ENCODE measurements at regions not wholly inside any gene's neighbourhood (a gene's known extent, or its start where the extent isn't known, plus 50 kb on each side); places are given as distances from the start of the nearest gene placed in this dataset.
"Not testable (repeated sequence)": the region's sequence is repeated elsewhere in the genome, so short reads cannot be mapped to it uniquely, and the experiment has no call there.

GRCh38 chr4:87901422-87901992, 68.7 kb downstream of the MEPE start:
- no peak for DNase-seq

GRCh38 chr4:87904639-87905160, 70.8 kb upstream of the SPP1 start:
- no peak for DNase-seq

- no peak for DNase-seq
Measured at GRCh38 chr4:87908336-87908735, 67.2 kb upstream of the SPP1 start.

- peak; percentile 9 for DNase-seq
Measured at GRCh38 chr4:87910795-87911194, 64.7 kb upstream of the SPP1 start.

- DNase-seq = peak; percentile 32
Measured at GRCh38 chr4:87911252-87911774, 64.2 kb upstream of the SPP1 start.

GRCh38 chr4:87912164-87913004, 63.1 kb upstream of the SPP1 start:
- DNase-seq = peak; percentile 39

- no peak for DNase-seq
Measured at GRCh38 chr4:87913896-87914295, 61.6 kb upstream of the SPP1 start.

- no peak for DNase-seq
Measured at GRCh38 chr4:87915621-87916020, 59.9 kb upstream of the SPP1 start.

- DNase-seq = peak; percentile 31
Measured at GRCh38 chr4:87916626-87917025, 58.9 kb upstream of the SPP1 start.

- peak; percentile 22 for DNase-seq
Measured at GRCh38 chr4:87917911-87918310, 57.6 kb upstream of the SPP1 start.

GRCh38 chr4:87918314-87919058, 57.0 kb upstream of the SPP1 start:
- no peak for DNase-seq

- not testable (repeated sequence) for DNase-seq
Measured at GRCh38 chr4:87919304-87919703, 56.2 kb upstream of the SPP1 start.

GRCh38 chr4:87919941-87920340, 55.6 kb upstream of the SPP1 start:
- DNase-seq = no peak

- no peak for DNase-seq
Measured at GRCh38 chr4:87920478-87920877, 55.0 kb upstream of the SPP1 start.

- DNase-seq = not testable (repeated sequence)
Measured at GRCh38 chr4:87921626-87922479, 53.7 kb upstream of the SPP1 start.

- not testable (repeated sequence) for DNase-seq
Measured at GRCh38 chr4:87924146-87924545, 51.4 kb upstream of the SPP1 start.
